ENCODE measurements at regions not wholly inside any gene's neighbourhood (a gene's known extent, or its start where the extent isn't known, plus 50 kb on each side); places are given as distances from the start of the nearest gene placed in this dataset.

GRCh38 chr16:86365513-86366273, 144.6 kb upstream of the FOXF1 start:
- TF ChIP-seq CTCF (IDR thresholded peaks at IDR 0.05) (no peak), POLR2A (IDR thresholded peaks at IDR 0.05) (no peak)
